ENCODE measurements at regions not wholly inside any gene's neighbourhood (a gene's known extent, or its start where the extent isn't known, plus 50 kb on each side); places are given as distances from the start of the nearest gene placed in this dataset.

DNA sequence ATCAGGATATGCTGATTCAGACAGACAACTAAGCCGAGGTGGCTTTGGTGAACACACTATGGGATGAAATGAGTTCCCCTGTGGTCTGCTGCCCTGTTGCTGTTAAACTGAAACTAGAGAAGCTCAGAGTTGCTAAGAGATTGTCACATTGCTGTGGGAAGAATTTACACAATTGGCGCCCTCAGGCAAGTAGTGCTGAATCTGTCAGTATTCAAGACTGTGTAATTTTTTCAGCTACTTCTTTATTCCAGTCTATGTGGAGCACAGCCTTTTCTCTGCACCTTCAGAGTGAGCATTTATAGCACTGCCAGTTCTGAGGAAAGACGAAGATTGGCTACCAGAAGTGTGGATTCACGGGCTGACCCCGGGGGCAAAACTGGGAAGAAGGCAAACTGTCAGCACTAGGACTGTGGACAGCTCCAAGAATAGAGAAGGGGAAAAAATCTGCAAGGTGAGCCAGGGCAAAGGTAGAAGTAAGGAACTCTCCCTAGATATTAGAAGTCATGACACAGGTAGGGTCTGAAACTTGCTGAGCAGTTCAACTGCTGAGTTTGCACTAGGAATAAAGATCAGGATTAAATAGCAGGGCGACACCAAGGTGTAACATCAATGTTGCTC lies 218.8 kb upstream of the TMPO start:
- no peak for DNase-seq

DNA sequence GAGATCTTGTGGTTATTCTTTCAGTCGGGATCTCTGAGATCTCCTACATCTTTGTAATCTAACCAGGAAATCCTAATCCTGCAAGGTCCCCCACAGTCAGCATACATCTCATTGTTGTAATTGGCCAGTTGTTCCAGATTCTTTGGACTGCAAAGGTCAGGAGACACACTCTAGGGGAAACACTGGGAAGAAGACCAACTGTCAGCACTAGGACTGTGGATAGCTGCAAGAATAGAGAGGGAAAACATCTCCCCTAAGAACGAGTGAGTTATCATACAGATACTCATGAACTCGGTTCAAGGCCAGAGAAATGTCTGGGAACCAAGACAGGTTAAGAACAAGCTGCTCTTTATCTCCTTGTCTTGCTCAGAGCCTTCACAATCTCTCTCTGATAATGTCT lies 217.9 kb upstream of the TMPO start:
- no peak for DNase-seq

DNA sequence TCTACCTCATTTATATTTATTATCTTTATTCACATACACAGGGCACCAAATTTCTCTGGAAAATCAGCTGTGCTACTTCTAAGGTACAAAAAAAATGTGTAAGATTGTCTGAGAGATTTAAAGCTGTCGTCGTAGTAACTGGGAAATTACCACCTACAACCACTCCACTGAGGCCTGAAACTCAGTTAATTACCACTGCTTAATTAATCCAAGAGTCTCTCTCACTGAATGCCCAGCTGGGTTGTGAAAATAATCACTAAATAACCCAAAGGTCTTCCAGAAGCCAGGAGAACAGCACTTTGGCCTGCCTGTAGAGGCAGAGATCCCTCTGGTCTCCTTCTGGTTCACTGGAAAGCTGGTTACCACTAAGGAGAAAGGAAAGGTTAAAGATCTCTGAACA lies 207.2 kb upstream of the TMPO start:
- no peak for DNase-seq

DNA sequence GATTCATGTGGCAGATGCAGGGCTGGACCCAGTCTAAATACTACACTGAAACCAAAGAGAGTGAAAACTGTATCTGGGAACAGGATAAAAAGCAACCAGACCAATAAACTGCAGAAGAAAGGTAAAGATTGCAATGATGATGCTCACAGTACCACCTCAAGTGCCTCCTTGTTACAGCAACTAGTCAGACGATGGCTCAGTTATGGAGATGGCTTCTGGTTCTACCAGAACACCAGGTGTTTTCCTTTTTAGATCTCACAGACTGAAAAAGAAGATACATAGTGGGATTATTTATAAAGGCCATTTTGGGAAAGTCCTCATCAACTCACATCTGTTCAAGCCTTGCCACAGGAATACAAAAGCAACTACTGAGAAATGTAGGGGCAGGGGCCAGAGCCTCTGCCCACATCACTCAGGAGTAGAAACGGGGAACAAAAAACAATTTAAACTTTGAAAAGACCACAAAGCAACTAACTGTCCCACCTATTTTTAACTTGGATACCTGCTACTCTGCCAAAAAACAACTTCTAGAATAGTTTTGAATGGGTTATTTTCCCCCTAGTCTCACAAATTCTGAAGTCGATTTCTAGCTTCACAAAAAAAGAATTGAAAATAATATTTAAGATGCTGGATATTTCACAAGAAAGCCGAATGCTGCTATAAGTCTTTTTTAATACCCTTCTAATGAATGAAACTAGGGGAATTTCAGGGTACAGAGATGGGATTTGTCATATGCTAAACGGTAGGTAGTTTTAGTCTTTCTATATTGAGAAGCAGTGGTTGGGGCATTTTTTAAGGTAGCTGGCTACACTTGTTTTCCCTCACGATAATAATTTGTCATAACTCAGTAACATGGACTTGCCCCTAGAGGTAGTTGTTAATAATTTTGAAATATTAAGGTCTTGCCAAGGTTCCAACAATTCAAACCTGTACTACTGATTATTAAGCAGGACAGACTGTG lies 197.2 kb upstream of the TMPO start:
- DNase-seq, result no peak

DNA sequence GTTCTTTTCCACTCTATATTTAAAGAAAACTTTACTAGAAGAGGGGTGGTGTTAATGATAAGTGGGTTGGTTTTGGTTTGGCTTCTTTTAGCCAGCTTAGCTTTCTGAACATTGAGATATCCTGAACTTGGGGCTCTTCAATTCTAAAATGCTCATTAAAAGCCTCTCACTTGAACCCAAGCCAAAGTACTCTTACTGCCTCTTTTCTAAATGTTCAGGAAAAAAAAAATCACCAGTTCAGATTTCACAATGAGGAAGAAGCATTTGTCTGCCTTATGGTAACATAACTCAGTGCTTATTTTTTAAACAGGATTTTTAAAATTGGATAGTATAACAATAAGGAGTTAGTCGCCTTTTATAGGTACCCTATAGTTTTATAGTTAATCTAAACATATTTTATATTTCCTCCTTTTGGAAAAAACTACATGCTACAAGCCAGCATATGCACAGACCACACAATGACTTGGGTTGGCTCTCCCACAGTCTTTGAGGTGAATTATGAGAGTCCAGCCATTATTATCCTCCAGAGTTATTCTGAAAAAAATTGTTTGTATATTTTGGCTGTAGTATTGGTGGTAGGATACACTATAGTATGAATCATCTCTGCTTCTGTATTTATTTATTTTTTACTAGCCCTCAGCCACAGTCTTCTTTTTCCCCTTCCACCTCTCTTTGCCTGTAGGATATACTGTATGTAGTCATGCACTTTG lies 195.5 kb upstream of the TMPO start:
- DNase-seq, result no peak

DNA sequence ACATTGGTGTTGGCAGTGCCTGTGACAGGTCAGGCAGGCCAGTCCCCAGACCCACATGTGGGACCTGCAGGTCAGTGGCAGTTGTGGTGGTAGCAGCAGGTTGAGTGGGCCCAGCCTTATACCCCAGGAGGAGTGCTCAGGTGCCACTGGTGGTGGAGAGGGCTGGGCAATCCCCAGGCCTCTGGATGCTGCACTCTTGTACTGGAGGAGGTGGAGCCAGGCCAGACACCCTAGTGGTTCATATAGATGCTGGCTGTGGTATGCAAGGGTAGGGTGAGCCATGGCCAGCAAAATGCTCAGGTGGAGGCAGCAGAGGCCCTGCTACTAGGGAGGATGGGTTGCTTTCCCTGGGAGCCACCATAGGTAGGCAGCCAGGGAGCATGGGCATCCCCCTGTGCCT lies 190.4 kb upstream of the TMPO start:
- DNase-seq, result no peak

DNA sequence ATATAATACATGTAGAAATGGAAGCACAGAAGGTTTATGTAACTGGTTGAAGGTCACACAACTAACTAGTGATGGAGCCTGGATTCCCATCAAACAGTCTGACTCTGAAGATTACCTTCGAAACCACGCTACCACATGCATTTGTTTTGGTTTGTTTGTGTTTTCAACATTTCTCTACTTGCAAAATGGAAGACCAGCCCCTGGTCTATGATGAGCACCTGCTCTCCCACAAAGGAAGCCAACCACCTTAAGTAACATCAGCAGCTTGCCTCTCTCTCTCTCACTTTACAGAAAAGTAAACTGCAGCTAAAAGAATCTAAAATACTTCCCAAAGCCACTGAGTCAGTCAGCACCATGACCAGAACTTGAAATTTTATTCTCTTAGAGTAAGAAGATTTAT lies 186.9 kb upstream of the TMPO start:
- DNase-seq, result no peak

DNA sequence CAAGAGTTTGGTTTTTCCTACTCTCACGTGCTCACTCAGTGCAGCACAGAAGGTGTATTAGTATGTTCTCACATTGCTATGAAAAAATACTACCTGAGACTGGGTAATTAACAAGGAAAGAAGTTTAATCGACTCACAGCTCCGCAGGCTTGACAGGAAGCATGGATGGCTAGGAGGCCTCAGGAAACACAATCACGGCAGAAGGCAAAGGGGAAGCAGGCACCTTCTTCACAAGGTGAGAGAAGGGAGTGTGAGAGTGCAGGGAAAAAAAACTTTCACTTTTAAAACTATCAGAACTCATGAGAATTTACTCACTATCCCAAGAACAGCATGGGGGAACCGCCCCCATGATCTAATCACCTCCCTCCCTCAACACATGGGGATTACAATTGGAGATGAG lies 185.8 kb upstream of the TMPO start:
- DNase-seq, result no peak

DNA sequence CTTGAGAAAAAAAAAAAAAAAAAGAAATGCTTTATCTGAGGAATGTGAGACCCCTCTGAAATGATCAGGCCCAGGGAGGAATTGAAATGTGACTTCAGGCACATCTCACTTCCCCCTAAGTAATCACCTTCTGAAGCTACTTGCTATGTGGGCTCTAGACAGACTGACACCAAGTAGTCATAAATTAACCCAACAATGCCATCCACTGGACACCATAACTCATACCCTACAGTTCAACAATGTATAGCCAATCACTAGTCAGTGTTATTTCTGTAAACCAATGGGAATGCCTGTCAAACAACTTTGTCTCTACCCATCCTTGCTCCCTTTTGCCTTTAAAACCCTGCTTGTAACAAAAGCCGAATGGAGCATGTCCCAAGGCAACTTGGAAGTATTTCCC lies 182.7 kb upstream of the TMPO start:
- DNase-seq, result no peak

DNA sequence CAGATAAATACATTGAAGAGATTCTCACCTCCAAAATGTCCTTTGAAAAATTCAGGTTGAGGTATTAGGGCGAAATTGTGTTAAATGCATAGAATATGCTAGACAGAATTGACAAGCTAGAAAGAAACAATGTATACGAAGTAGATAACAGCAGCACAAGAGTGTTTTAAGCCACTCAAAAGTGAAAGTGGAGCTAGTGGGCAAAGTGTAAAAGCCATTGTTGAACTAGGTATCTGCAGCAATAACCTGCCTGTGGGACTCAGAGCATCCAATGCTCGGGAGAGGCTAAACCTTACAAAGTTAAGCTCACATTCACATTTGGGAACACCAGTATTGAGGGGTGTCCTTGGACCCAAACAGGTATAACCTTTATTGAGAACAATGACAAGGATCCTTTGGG lies 180.6 kb upstream of the TMPO start:
- DNase-seq, result no peak

DNA sequence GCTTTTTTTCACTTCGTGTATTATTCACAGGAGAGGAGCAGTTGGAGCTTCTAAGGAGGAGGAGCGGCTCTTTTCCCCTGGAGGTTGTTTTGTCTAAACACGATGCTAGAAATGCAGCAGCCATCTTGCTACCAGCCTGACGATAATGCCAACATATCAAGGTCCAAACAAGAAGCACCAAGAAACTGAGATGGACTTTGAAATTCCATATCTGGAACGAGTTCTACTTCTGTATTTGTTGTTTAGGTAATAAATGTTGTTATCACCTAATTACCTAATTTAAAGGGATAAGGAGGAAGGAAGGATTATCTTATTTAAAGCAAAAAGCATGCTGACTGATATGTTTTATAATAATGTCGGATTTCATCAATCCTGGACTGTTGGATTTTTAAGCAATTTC lies 174.4 kb upstream of the TMPO start:
- DNase-seq, result no peak

DNA sequence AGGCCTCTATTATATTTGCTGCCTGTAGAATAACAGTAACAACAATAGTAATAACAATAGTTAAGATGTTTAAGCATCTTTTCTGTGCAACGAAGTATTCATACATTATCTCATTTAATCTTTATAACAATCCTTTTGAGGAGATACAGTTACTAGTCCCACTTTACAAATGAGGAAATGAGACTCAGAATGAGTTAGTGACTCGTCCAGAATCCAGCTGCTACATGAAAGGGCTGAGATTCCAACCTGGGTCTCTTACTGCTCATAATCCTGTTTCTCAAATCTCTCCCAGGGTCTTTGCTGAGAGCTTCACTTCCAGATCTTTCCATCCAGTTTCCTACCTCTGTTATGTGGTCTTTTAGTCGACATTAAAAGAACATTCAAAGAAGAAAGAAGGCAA lies 173.7 kb upstream of the TMPO start:
- DNase-seq, result no peak

DNA sequence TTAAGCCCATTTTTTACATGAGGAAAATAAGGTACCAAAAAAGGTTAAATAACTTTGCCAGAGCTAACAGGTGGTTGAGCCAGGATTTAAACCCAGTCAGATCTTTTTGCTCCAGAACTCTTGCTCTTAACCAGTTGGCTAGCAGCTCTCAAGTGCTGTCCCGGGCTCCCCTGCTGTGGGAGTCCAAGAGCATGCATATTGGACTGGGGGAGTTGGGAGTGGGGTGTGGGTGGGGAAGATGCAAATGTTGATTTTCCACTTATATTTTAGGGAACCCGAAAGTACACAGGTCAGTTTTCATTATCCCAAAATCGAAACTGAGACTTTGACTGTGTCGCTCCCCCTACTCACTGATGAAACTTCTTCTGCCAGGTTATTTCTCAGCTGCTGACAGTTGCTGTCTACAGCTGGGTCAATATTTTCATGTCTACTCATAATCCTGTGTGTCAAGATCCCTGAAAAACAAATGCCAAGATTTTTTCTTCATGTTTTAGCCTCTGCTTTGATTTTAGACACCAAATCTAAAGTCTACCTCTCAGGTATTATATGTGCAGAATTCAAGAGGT lies 172.3 kb upstream of the TMPO start:
- no peak for DNase-seq

DNA sequence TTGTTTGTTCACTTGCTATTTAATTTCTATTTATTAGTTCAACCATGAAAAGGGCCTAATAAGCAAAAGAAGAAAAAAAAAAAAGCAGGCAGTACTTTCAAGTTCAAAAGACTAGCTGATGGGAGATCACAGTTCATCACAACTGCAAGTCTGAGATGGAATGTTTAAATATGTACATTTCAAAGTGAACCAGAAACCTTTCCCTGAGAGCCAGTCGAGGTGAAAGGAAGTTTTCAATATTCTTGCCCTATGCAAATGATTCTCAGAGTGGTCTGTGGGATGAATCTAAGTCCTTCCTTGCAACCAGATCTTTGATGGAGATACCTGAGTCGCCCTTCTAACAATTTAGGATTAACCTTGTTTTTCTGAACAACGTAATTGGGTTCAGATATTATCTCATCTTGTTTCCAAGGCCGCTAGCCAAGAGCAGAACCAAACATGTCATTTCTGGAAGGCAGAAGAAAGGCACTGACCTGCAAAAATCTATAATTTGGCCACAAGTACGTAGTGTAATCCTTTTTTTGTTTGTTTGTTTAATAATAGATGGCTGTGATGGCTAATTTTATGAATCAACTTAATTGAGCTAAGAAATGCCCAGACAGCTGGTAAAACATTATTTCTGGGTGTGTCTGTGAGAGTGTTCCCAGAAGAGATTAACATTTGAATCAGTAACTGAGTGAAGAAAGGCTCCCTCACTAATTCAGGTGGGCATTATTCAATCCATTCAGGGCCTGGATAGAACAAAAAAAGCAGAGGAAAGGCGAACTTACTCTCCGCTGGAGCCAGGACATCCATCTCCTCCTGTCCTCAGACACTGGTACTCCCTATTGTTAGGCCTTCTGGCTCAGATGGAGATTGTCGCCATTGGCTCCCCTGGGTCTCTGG lies 171.1 kb upstream of the TMPO start:
- DNase-seq, result no peak

DNA sequence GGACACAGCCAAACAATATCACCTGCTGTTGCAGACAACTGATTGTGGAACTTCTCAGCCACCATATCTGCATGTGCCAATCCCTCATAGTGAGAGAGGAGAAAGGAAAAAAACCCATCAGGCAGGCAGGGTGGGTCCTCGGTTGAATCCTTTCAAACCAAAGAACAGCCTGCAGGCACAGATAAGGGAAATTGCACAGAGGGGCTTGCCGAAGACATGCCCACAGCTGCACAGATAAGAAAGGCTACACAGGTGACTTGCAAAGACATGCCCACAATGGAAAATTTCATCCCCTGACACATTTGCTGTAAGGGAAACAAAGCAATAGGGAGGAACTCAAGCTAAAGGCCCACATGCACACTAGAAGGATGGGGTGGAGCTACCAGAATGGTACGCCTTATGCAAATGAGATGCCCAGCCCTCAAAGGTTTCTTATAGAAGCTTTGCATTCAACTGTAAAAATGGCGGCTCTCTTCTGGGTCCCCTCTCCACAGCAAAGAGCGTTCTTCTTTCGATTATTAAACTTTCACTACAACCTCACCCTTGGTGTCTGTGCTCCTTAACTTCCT lies 170.0 kb upstream of the TMPO start:
- no peak for DNase-seq

DNA sequence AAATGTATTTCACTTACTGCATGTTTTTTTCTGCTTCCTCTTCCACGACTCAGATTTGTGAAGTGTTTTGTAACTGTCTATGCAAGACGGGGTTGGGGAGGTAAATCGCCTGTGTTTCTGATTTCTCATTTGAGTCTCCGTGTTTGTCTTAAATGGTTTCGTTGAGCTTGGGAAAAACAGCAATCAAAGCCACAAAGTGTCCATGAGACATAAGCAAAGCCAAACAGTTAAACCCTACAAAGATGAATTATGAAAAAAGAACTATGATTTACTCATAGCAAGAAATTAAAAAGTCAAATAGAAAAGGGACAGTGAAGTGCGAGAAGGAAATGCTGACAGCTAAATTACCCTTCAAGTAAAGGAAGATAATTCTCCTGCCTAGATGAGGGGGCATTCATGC lies 164.3 kb upstream of the TMPO start:
- DNase-seq, result no peak

DNA sequence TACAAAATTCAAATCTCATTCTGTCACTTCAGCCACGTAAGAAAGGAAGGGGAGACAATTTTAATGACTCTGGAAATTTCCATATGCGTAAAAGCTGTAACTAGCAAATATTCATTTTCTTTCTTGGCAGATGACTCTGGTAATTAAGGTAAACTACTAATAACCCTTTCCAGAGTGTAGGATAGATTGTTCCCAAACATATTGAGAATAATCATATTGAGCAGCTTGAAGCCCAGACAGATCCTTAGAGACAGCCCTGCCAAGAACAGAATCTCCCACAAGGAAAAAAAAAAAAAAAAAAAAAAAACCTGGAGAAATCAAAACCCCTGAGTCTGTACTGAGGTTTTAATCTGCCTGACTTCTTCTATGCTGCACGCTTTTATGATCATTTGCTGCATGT lies 163.6 kb upstream of the TMPO start:
- DNase-seq, result no peak

DNA sequence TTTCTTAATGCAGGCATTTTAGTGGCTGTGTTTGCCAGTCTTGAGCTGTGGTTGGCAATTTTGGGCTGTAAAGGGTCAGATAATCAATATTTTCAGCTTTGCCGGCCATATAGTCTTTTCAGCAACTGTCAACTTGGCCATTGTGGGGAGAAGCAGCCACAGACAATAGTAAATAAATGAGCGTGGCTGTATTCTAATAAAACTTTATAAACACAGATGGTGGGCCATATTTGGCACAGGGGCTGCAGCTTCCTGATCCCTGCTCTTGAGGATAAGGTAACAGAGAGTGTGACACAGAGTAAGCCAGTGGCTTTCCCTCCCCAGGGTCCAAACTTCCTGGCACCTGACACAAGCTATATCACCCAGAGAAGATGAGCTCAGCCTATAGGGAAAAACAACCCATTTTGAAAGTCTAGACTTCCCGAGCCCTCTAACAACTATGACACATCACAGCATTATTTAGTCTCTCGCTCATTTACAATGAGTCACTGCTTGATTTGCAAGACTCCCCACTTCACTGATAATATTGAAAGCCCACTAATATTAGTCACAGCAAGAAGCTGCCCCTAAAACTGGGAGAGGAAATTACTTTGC lies 163.1 kb upstream of the TMPO start:
- peak; percentile 94 for DNase-seq

DNA sequence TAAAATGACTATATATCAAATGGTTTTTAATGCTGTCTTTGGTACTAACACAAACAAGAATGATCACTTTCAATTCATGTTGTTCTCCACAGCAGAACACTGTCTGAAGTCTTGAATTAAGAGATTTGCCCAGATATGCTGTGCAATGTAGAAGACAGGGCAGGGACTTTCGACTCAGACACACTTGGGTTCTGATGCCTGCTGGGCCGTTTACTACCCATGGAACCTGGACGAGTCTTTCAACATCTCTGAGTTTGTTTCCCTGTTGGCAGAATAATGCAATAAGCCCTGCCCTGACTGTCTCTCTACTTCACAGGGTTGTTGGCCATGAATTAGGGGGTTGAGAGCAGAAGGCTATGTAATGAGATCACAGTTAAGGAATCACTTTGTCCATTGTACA lies 162.6 kb upstream of the TMPO start:
- DNase-seq, result peak; percentile 36

DNA sequence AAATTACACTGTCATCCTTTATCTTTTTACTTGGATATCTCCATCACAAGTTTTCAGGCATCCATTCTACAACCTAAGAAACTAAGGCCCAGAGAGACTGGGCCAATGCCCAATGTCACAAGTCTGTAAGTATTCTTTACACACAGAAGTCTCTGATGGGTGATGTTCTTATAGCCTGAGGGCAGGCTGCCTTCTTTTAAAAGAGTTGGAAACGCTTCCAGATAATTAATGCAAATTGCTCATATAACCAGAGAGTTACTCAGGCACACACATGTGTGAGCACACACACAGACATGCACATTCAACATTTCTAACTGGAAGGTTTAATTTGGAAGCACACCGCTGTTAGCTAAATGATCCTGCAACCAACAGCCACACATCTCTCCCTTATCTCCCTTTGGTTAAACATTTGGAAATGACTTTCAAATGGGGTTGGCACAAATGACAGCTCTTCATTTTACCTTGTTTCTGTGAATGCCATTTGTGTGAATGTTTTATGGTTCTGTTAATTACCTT lies 160.8 kb upstream of the TMPO start:
- no peak for DNase-seq

DNA sequence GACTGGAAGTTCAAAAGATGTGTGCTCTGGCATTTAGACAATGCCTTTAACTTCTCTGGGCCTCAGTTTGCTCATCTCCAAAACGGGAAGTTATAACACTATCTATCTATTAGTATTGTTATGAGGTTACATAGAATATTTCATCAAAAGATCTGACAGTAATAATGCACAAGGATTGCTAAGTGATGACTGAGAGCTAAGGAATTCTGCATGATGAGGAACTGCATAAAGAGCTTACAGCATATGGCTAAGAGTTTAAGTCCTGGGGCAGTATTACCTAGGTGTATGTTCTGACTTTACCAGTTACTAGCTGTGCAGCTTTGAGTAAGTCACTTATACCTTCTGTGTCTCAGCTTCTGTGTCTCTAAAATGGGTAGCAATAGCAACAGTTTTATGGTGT lies 160.1 kb upstream of the TMPO start:
- DNase-seq, result peak; percentile 74

DNA sequence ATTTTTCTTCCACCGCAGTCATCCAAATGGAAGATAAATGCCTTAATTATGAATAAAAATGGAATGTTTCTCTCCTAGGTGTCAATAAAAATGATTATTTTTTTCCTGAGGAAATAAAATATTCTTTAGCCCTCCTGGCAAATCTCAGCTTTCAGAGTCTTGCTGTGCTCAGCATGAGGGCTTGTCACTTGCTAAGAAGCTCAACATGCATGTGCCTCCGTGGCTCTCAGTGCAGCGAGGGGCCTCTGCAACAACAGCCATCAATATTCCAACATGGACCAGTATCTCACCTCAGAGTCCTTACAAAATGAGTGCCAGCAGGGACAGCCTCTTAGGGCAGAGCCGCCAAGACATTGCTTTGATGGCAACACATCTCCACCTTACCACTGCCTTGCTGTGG lies 159.5 kb upstream of the TMPO start:
- DNase-seq, result no peak
